ENCODE measurements at regions not wholly inside any gene's neighbourhood (a gene's known extent, or its start where the extent isn't known, plus 50 kb on each side); places are given as distances from the start of the nearest gene placed in this dataset.

DNA sequence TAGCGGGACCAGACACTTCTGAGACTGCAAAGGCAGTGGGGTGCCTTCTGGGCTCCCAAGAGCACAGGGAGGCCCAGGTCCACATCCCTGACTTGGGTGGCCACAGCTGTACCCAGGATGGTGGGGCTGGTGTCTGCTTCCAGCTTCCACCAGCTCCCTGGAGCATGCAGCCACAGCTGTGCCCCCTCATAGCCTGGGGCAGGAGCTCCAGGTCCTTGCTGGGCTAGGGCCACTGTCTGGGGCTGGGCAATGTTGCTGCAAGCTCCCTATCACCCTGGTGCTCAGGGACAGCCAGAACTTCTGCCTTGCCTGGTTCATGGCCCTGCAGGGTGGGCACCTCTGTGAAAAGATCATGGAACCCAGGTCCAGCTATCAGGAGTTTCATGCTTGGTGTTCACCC lies 673.9 kb downstream of the SH3BGRL start:
- no peak overlapping the region for H3K14ac ChIP-seq (replicated peaks; ENCODE audit: low read depth, low read length)
- H2AK9ac ChIP-seq (replicated peaks; ENCODE audit: low read depth, low read length, poor library complexity) = no peak overlapping the region
- dilution Hi-C loops (cut with HindIII; ENCODE audit: low sequenced_read_pairs, unreplicated experiment) (no loop called here), in situ Hi-C loops (cut with MboI; ENCODE audit: low sequenced_read_pairs) (no loop called here), intact Hi-C loops (cut with micrococcal nuclease) (no loop called here)
- BruUV-seq (replicated peaks) = no TSS peak
- no peak overlapping the region for H3K56ac ChIP-seq (ENCODE audit: extremely low read depth, insufficient read depth, low read length)
- DNase-seq (no peak), ATAC-seq (ENCODE audit: low read depth) (no peak)
- TF ChIP-seq MAZ (IDR thresholded peaks at IDR 0.05; ENCODE audit: borderline replicate concordance, low read depth, low read length) (no peak), MAFK (IDR thresholded peaks at IDR 0.05; ENCODE audit: low read depth, low read length) (no peak), BHLHE40 (IDR thresholded peaks at IDR 0.05; ENCODE audit: low read depth, low read length) (no peak), SMC3 (IDR thresholded peaks at IDR 0.05; ENCODE audit: low read depth, low read length) (no peak), POLR2A (IDR thresholded peaks at IDR 0.05; ENCODE audit: low read depth, low read length) (no peak), CHD1 (IDR thresholded peaks at IDR 0.05; ENCODE audit: low read depth, low read length) (no peak), NFE2L2 (IDR thresholded peaks at IDR 0.05; ENCODE audit: low read depth, low read length) (no peak), RAD21 (IDR thresholded peaks at IDR 0.05; ENCODE audit: low read length) (no peak), RCOR1 (IDR thresholded peaks at IDR 0.05; ENCODE audit: insufficient replicate concordance, low read length) (no peak), RFX5 (IDR thresholded peaks at IDR 0.05; ENCODE audit: low read depth, low read length) (no peak), FOS (IDR thresholded peaks at IDR 0.05; ENCODE audit: low read depth, low read length) (no peak)
- TF ChIP-seq, protein P1, sequence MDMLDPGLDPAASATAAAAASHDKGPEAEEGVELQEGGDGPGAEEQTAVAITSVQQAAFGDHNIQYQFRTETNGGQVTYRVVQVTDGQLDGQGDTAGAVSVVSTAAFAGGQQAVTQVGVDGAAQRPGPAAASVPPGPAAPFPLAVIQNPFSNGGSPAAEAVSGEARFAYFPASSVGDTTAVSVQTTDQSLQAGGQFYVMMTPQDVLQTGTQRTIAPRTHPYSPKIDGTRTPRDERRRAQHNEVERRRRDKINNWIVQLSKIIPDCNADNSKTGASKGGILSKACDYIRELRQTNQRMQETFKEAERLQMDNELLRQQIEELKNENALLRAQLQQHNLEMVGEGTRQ (IDR thresholded peaks at IDR 0.05; ENCODE audit: low read depth, low read length) = no peak
- TF ChIP-seq, protein P2, sequence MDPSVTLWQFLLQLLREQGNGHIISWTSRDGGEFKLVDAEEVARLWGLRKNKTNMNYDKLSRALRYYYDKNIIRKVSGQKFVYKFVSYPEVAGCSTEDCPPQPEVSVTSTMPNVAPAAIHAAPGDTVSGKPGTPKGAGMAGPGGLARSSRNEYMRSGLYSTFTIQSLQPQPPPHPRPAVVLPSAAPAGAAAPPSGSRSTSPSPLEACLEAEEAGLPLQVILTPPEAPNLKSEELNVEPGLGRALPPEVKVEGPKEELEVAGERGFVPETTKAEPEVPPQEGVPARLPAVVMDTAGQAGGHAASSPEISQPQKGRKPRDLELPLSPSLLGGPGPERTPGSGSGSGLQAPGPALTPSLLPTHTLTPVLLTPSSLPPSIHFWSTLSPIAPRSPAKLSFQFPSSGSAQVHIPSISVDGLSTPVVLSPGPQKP (IDR thresholded peaks at IDR 0.05; ENCODE audit: borderline replicate concordance, low read depth, low read length) = no peak
- no peak overlapping the region for H4K91ac ChIP-seq (ENCODE audit: insufficient read depth, low read depth, low read length)
- H2BK5ac ChIP-seq (ENCODE audit: low read depth, low read length, poor library complexity, severe bottlenecking) = no peak overlapping the region
- no peak overlapping the region for H2AFZ ChIP-seq (replicated peaks; ENCODE audit: low read length, poor library complexity)
- no peaks in the 10 kb centered on the region for H3K36me3 ChIP-seq (ENCODE audit: control insufficient read depth, insufficient read depth, low read length)
- H3K4ac ChIP-seq (ENCODE audit: low read depth, low read length) = no peak overlapping the region
- no peaks in the 10 kb centered on the region for H3K27me3 ChIP-seq (ENCODE audit: control insufficient read depth, insufficient read depth, low read length)
- no peaks in the 10 kb centered on the region for H3K4me1 ChIP-seq (ENCODE audit: control insufficient read depth, insufficient read depth, low read length)
- no peak overlapping the region for H3K23ac ChIP-seq (ENCODE audit: low read depth, low read length)
- peaks cover 19% of the 10 kb centered on the region for H3K9me3 ChIP-seq (ENCODE audit: control insufficient read depth, insufficient read depth, low read length)
- H3K9me1 ChIP-seq (ENCODE audit: insufficient read depth, low read length) = no peaks in the 10 kb centered on the region
- no peak overlapping the region for H3K4me2 ChIP-seq (ENCODE audit: low read depth, low read length)
- ChIA-PET CTCF (no interaction called here), POLR2A (ENCODE audit: unreplicated experiment) (no interaction called here)
- no peak overlapping the region for H2BK20ac ChIP-seq (ENCODE audit: low read depth, low read length)
- H3K27ac ChIP-seq (ENCODE audit: insufficient read depth, low read length) = no peak overlapping the region
- H2AK5ac ChIP-seq (ENCODE audit: low read depth, low read length) = no peak overlapping the region
- no peaks in the 10 kb centered on the region for H3K79me1 ChIP-seq (ENCODE audit: low read depth in 1 of 2, low read length in 2 of 2)
- no peak overlapping the region for H3K9ac ChIP-seq (ENCODE audit: low read depth, low read length)
- H4K8ac ChIP-seq (ENCODE audit: low read depth in 2 of 2, low read length in 2 of 2) = no peak overlapping the region
- H4K5ac ChIP-seq (ENCODE audit: low read depth, low read length) = no peak overlapping the region
- 11% methylated on average over 1 of the region's 1 CpG; no CpG with 5 or more reads in 1 of the 2 experiments for WGBS, 2 experiments (ENCODE audit: extremely low coverage in 2 of 2, insufficient read length in 1 of 2)
- H2BK15ac ChIP-seq (ENCODE audit: low read depth, low read length) = no peak overlapping the region
- H4K20me1 ChIP-seq (ENCODE audit: insufficient read depth, low read length) = no peaks in the 10 kb centered on the region
- no peak overlapping the region for H2BK120ac ChIP-seq (ENCODE audit: low read depth, low read length)
- H3K4me3 ChIP-seq (ENCODE audit: insufficient read depth, low read depth, low read length) = no peak overlapping the region
- no peak overlapping the region for H3K18ac ChIP-seq (ENCODE audit: low read depth, low read length)
